Right atrium auricular region (tissue), 2 donors: ENCODE measurements at regions not wholly inside any gene's neighbourhood (a gene's known extent, or its start where the extent isn't known, plus 50 kb on each side); places are given as distances from the start of the nearest gene placed in this dataset.

Experiments used
- DNase-seq: peaks from one replicate; pipeline ENCODE4 v3.0.0-alpha.2; 2019; ENCODE audit warnings: low spot score
- H3K27ac ChIP-seq, 2 donors: fragments of 200-600 bp; sonication (generic); 1 replicate in 1 of 2; 2 replicates in 1 of 2; pipeline ENCODE4 v1.5.1; 2016 to 2019
- H3K27me3 ChIP-seq, 2 donors: fragments of 200-600 bp; sonication (generic); one replicate each; pipeline versions ENCODE4 v1.5.1 to v1.6.0; 2017 to 2019
- H3K36me3 ChIP-seq: fragments of 200-600 bp; sonication (generic); one replicate; pipeline ENCODE4 v1.5.1; 2016
- H3K4me1 ChIP-seq, 2 donors: fragments of 200-600 bp; sonication (generic); one replicate each; pipeline versions ENCODE4 v1.5.1 to v1.6.0; 2017 to 2019
- H3K4me3 ChIP-seq, 2 donors: fragments of 200-600 bp; sonication (generic); 1 replicate in 1 of 2; 2 replicates in 1 of 2; pipeline ENCODE4 v1.5.1; 2017 to 2019; ENCODE audit warnings: mild to moderate bottlenecking in 1 of 2, moderate library complexity in 1 of 2
- H3K9me3 ChIP-seq, 2 donors: fragments of 200-600 bp; sonication (generic); one replicate each; pipeline ENCODE4 v1.5.1; 2019
- TF ChIP-seq, protein P1 (sequence below), 2 donors: fragments of 200-600 bp; sonication (generic); IDR thresholded peaks; one replicate each; pipeline ENCODE4 v1.5.1; 2019; ENCODE audit warnings: antibody characterized with exemption in 2 of 2

GRCh38 chr1:118736322-118736721 lies 251.8 kb downstream of the TBX15 start:
- Histone ChIP-seq H3K36me3 (no peaks in the 10 kb centered on the region), H3K27me3 (no peaks in the 10 kb centered on the region), H3K4me1 (no peaks in the 10 kb centered on the region), H3K4me3 (no peak overlapping the region), H3K27ac (no peak overlapping the region), H3K9me3 (no peaks in the 10 kb centered on the region)
- no peak for DNase-seq
- TF ChIP-seq, protein P1, sequence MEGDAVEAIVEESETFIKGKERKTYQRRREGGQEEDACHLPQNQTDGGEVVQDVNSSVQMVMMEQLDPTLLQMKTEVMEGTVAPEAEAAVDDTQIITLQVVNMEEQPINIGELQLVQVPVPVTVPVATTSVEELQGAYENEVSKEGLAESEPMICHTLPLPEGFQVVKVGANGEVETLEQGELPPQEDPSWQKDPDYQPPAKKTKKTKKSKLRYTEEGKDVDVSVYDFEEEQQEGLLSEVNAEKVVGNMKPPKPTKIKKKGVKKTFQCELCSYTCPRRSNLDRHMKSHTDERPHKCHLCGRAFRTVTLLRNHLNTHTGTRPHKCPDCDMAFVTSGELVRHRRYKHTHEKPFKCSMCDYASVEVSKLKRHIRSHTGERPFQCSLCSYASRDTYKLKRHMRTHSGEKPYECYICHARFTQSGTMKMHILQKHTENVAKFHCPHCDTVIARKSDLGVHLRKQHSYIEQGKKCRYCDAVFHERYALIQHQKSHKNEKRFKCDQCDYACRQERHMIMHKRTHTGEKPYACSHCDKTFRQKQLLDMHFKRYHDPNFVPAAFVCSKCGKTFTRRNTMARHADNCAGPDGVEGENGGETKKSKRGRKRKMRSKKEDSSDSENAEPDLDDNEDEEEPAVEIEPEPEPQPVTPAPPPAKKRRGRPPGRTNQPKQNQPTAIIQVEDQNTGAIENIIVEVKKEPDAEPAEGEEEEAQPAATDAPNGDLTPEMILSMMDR (IDR thresholded peaks at IDR 0.05) = no peak

GRCh38 chr1:118717893-118718292 lies 270.2 kb downstream of the TBX15 start:
- no peaks in the 10 kb centered on the region for H3K36me3 ChIP-seq
- no peak for DNase-seq
- no peaks in the 10 kb centered on the region for H3K9me3 ChIP-seq
- no peaks in the 10 kb centered on the region for H3K4me1 ChIP-seq
- no peak overlapping the region for H3K4me3 ChIP-seq
- TF ChIP-seq, protein P1 (IDR thresholded peaks at IDR 0.05) = no peak
- H3K27ac ChIP-seq = no peak overlapping the region
- no peaks in the 10 kb centered on the region for H3K27me3 ChIP-seq

DNA sequence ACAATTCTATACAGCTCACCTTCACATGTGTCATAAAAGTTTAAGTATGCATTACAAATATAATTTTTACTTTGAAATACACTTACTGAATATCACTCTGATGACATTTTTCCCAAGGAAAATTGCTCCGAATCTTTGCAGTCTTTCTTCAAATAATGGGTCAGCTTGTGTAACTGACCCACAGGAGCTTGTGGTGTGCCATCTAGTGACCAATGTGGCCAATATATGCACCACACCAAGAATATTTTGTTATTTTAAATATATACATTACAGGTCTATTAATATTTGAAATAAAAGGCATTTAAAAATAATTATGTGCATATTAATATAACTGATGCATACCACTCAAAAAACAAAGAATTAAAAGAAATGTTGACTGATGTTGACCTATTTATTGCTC lies 271.4 kb downstream of the TBX15 start:
- Histone ChIP-seq H3K36me3 (no peaks in the 10 kb centered on the region), H3K4me1 (no peaks in the 10 kb centered on the region), H3K4me3 (no peak overlapping the region), H3K27me3 (no peaks in the 10 kb centered on the region), H3K27ac (no peak overlapping the region), H3K9me3 (no peaks in the 10 kb centered on the region)
- DNase-seq = no peak
- TF ChIP-seq, protein P1 (IDR thresholded peaks at IDR 0.05) = peak in 1 of 2 donors; percentile 40

GRCh38 chr1:118711356-118711755 lies 276.8 kb downstream of the TBX15 start:
- no peak for DNase-seq
- no peaks in the 10 kb centered on the region for H3K4me1 ChIP-seq
- H3K9me3 ChIP-seq = no peaks in the 10 kb centered on the region
- H3K4me3 ChIP-seq = no peak overlapping the region
- H3K27ac ChIP-seq = no peak overlapping the region
- H3K27me3 ChIP-seq = no peaks in the 10 kb centered on the region
- TF ChIP-seq, protein P1 (IDR thresholded peaks at IDR 0.05) = no peak
- H3K36me3 ChIP-seq = no peaks in the 10 kb centered on the region

DNA sequence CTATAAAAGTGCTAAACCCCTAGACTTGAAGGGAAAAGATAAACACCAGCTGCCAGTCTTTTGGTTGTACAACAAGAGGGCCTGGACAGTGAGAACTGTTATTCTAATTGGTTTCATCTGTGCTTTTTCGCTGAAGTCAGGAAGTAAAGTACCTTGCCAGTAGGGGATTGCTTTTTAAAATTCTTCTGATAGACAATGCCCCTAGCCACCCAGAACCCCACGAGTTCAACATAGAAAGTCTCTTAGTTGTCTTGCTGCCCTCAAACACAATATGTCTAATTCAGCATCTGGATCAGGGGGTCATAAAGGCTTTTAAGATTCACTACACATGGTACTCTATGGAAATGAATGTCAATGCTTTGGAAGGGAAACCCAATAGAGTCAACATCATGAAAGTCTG lies 289.2 kb downstream of the TBX15 start:
- peaks cover 0 to 7% of the 10 kb centered on the region in 2 donors for H3K9me3 ChIP-seq
- DNase-seq = no peak
- H3K27me3 ChIP-seq = no peaks in the 10 kb centered on the region
- no peaks in the 10 kb centered on the region for H3K36me3 ChIP-seq
- no peak overlapping the region for H3K4me3 ChIP-seq
- TF ChIP-seq, protein P1 (IDR thresholded peaks at IDR 0.05) = no peak
- H3K27ac ChIP-seq = no peak overlapping the region
- H3K4me1 ChIP-seq = no peaks in the 10 kb centered on the region

DNA sequence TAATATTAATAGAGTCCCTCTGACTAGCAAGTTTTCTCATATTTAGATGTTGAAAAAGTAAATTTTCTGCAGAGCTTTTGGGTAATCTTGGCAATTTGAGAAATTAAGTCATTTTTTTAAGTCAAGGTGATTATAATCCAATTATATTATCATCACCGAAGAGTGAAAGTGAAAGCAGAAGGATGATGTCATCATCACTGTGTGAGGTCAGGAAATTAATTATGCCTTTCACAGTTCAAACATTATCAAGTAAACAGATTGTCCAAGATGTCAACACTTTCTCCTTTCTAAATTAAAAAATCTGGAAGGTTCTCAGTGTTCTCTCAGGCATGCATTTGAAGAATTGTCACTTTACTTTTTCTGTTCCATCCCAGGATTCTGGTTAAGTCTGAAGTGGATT lies 296.0 kb downstream of the TBX15 start:
- Histone ChIP-seq H3K27ac (no peak overlapping the region), H3K27me3 (no peaks in the 10 kb centered on the region), H3K4me3 (no peak overlapping the region), H3K9me3 (peaks cover 0 to 7% of the 10 kb centered on the region in 2 donors), H3K36me3 (no peaks in the 10 kb centered on the region), H3K4me1 (no peaks in the 10 kb centered on the region)
- DNase-seq = no peak
- TF ChIP-seq, protein P1 (IDR thresholded peaks at IDR 0.05) = no peak
